NOMO-1 treated with dmso at 0.1 percent for 144 hours (cell line): ENCODE measurements at regions not wholly inside any gene's neighbourhood (a gene's known extent, or its start where the extent isn't known, plus 50 kb on each side); places are given as distances from the start of the nearest gene placed in this dataset.
"Not testable (repeated sequence)": the region's sequence is repeated elsewhere in the genome, so short reads cannot be mapped to it uniquely, and the experiment has no call there.

Source experiments
- DNase-seq: peaks from one replicate; lab custom pipeline; 2025; ENCODE audit not compliant: unreplicated experiment; lab: John Stamatoyannopoulos, UW

- no peak for DNase-seq
Observed at GRCh38 chr12:131589966-131590365, 120.9 kb upstream of the SFSWAP start.

- DNase-seq = no peak
Observed at GRCh38 chr12:131591136-131591535, 119.8 kb upstream of the SFSWAP start.

GRCh38 chr12:131591714-131592709 is 118.9 kb upstream of the SFSWAP start:
- DNase-seq = no peak

- DNase-seq = peak; percentile 43
Observed at GRCh38 chr12:131592972-131593371, 117.9 kb upstream of the SFSWAP start.

- no peak for DNase-seq
Observed at GRCh38 chr12:131593406-131593805, 117.5 kb upstream of the SFSWAP start.

GRCh38 chr12:131596115-131596514 is 114.8 kb upstream of the SFSWAP start:
- no peak for DNase-seq

- no peak for DNase-seq
Observed at GRCh38 chr12:131597333-131597732, 113.6 kb upstream of the SFSWAP start.

GRCh38 chr12:131598717-131599116 is 112.2 kb upstream of the SFSWAP start:
- DNase-seq = no peak

- DNase-seq = no peak
Observed at GRCh38 chr12:131599190-131600159, 111.4 kb upstream of the SFSWAP start.

GRCh38 chr12:131600160-131600532 is 110.7 kb upstream of the SFSWAP start:
- DNase-seq = no peak

- DNase-seq = not testable (repeated sequence)
Observed at GRCh38 chr12:131601499-131601898, 109.4 kb upstream of the SFSWAP start.

- DNase-seq = no peak
Observed at GRCh38 chr12:131603106-131603938, 107.6 kb upstream of the SFSWAP start.

- peak; percentile 66 for DNase-seq
Observed at GRCh38 chr12:131603939-131604795, 106.7 kb upstream of the SFSWAP start.

- DNase-seq = no peak
Observed at GRCh38 chr12:131604859-131605258, 106.0 kb upstream of the SFSWAP start.

GRCh38 chr12:131605304-131605829 is 105.5 kb upstream of the SFSWAP start:
- no peak for DNase-seq

- peak; percentile 37 for DNase-seq
Observed at GRCh38 chr12:131606218-131606901, 104.5 kb upstream of the SFSWAP start.

GRCh38 chr12:131607658-131608447 is 103.0 kb upstream of the SFSWAP start:
- DNase-seq = no peak
